Ammon's horn (tissue), 1 donor: ENCODE measurements at regions not wholly inside any gene's neighbourhood (a gene's known extent, or its start where the extent isn't known, plus 50 kb on each side); places are given as distances from the start of the nearest gene placed in this dataset.

Experiments used
- DNase-seq: peaks from one replicate; pipeline ENCODE4 v3.0.0-alpha.2; 2016; ENCODE audit warnings: low spot score

DNA sequence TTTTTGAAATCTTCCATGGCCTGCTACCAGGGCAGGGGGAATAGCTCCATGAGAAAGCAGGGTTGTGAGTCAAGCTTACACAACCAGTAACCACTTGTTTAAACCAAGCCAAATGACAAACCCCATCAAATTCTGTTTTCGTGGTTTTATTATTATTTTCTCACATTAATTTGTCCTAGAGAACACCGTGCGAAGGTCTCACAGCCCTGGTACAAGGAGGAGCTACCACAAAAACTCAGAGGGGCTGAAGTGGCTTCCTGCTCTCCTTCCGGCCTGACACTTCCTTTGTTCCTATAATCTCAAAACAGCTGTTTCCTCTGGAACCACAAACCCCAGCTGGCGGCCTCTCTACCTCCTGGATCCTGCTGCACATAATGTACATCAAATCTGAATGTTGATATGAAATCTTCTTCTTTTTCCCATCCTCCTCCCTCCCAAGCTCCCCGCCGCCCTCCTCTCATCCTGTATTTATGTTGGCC lies 375.9 kb downstream of the MCTP2 start:
- DNase-seq: peak; percentile 42

DNA sequence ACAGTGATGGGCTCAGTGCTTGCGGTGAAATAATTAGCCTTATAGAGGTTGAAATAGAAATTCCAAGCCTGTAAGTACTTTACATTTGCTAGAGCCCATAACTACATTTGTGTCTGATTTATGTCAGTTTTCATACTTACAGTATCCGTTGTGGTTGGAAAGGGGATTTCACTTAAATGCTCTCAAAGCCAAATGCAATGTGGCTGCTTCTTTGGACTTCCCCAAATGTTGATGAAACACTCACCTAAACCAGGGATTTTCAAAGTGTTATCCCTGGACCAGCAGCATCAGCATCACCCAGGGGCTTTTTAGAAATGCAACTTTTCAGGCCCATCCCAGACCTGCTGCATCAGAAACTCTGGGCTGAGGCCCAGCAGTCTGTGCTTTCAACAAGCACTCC lies 378.7 kb downstream of the MCTP2 start:
- no peak for DNase-seq

DNA sequence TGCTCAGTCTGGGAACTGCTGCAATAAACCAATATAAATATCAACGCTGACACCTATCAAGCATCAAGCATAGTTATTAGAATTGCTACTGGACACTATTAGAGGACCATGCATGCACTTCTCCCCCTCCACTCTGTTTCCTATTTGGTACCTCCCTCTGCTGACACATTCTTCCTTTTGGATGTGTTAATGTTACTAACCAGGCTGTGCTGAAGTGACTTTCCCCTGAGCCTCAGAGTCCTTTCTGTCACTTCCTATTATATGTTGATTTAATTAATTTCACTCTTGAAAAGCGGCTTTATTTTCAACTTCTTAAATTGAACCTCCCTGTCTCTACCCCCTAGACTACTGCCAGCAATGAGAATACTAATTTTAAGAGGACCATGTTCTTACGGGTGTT lies 379.1 kb downstream of the MCTP2 start:
- DNase-seq: no peak

DNA sequence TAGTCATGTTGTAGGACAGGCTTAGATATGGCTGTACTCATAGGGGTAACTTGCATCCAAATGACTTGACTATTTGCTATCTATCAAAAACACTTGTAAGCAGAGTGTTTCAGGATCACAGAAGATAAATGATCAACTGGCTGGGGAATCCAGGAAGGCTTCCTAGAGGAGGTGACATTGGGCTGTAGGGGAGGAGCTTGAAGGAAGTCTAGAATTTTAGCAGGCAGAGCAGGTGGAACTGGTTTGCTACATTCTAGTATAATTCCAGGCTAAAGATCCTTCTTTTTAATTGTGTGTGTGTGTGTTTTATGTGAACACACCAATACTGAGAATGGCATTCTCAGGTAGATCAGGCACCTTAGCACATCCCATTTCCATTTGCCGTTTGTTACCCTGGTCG lies 380.3 kb downstream of the MCTP2 start:
- no peak for DNase-seq

DNA sequence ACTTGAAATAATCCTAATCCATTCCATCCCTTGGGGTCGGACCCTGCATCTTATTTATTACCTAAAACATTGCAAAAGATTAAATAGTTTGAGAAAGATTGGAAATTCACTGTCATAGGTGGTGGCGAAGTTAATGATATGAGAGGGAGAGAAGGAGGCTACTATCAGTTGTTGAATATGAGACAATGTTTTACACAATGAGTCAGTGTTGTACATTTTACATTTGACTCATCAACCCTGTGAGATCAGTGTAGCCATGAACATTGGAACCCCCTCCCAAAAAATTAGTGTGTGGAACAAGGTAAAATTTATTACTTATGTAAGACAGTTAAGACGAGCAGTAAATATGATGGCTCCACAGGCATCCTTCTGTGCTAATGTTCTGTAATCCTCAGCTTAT lies 384.3 kb downstream of the MCTP2 start:
- no peak for DNase-seq

DNA sequence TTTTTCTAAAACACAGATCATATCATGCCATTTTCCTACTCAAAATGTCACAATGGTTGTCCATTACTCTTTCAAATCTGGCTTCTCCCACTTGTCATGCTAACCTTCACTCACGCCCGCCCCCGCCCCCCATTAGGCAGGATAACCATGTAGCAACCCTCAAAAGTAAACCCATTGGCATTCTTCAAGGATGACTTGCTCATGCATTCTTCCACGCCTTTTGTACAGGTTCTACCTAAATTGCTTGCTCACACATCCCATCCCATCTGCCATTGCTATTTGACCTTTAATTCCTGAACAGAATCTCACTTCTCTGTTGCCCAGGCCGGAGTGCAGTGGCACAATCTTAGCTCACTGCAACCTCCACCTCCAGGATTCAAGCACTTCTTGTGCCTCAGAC lies 389.3 kb downstream of the MCTP2 start:
- no peak for DNase-seq

DNA sequence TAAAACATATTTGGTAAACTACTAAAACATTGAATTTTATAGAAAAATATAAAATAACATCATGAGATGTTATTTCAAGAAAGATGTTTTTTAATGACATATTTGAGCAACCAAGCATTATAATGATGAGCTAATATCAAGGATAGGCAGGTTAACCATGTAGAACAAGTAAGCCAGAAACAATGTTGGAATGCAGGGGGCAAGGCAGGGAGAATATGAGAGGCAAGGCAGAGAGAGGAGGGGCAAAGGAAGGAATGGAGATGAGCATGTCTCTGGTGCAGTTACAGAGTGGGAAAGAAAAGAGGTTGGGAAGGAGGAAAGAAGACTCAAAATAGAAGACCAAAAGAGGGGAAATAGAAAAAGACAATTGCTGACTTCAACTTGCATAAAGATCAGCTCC lies 390.4 kb downstream of the MCTP2 start:
- no peak for DNase-seq

DNA sequence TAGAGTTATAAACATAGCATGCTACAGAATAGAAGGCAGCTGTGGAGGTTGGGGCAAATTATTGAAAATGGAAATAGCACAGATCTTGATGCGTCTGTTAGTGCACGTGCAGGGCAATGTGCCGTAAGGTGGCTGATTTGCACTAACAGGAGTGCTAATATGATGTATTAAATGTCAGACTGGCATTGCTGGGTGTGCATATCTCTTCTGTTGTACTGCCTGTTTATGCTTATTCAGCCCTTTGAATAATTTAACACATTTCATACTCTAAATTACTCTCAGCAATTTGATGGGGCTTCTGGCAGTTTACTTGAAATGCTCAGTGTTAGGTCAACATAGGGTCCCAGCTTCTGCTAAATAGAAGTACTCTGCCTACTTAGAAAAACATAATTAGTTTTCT lies 395.6 kb downstream of the MCTP2 start:
- no peak for DNase-seq

DNA sequence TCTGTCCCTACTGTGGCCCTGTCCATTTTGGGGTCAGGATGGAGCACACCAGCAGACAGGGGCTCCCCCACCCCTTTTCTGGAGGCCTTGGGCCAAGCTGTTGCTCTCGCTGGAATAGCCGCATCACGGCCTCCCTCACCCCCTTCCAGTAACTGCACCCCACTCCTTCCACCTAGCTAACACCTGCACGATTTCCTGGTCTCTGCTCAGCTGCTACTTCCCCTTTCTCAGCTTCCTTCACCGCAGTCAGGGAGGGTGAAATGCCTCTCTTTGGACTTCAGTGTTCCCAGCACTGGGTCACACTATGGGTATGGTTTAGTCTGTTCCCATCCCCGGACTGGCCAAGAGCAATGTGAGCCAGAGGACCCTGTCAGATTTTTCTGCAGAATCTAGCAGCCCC lies 400.2 kb downstream of the MCTP2 start:
- no peak for DNase-seq

DNA sequence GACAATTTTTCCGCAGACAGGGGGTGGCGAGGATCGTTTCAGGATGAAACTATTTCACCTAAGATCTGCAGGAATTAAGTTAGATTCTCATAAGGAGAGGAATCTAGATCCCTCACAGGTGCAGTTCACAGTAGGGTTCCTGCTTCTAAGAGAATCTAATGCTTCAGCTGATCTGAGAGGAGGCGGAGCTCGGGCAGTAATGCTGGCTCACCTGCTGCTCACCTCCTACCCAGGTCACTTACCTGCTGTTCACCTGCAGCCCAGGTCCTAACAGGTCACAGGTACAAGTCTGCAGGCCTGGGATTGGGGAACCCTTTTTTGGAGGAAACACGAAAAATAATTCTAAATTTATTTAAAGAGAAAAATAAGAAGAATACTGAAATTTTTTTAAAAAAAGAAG lies 406.8 kb downstream of the MCTP2 start:
- no peak for DNase-seq

DNA sequence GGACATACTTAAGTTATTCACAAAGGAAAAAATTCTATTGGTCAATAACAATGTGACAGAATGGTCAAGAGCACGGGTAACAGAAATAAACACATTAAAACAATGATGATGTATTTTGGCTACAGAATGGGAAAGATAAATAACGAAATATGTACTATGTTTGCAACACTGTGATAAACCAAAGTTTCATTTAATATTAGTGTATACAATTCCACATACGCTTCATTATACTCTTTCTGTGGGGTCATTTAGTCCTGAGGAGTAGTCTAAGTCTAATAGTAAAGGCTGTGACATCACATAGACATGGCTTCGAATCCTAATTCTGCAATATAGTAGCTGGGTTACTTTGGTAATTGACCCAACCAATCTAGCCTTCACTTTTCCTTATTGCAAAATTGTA lies 408.3 kb downstream of the MCTP2 start:
- DNase-seq: no peak

DNA sequence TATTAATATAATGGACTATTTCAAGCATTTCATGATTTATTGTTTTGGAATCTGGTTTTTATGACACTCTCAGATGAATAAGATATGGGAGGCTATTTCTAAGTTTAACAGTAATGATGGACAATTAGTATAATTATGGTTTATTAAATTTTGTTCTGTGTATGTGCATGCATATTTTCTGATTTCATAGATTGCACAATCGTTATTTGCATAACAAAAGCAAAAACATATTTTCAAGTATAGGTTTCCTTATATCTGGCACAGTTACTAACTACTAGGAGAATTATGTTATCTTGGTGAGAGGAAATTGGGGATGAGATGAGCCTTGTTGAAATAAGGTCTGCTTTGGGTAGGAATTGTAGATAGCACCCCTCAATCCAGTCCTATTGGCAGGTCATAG lies 413.1 kb downstream of the MCTP2 start:
- no peak for DNase-seq

DNA sequence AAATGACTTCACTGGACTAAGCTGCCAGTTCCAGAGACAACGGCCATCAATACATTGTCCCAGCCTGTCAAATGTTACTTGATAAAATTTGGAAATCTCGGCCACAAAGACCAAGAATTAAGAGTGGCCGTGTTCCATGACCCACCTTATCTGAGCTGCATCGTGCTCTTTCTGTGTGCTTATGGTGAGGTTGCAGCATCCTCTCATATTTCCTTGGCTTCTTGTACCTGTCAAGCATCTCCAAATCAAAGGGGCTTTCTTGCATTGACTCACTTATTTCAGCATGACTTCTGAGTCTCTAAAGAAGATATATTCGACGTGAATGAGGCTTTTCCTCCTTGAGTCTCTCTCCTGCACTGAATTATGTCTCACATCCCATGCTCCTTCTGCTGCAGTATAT lies 421.7 kb downstream of the MCTP2 start:
- no peak for DNase-seq

DNA sequence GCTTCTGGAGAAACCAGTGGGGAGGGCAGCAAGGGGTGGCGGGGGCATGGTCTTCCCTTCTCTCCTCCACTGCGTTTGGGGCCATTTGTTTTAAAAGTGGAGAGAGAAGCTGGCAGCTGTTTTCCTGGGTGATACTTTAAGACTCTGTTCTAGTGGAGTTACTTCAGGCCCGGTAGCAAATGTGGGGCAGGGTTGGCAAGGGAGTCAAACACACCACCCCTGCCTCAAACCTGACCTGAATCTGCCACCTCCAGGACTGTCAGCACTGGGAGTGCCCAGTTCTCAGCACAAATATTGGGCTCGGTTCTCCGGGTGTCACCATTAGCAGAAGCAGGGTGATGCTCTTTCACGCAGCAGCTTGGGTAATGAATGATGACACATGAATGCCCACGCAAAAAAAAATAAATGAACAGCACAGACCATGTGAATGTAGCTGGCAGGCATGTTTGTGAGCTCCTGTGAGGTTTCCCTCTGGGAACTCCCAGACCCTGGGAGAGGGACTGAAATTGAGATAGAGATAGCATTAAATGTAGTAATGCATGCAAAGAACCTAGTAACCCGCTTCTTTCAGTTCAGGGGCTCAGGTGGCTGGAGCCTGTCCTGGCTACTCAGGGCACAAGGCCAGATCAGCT lies 424.0 kb downstream of the MCTP2 start:
- DNase-seq: no peak

DNA sequence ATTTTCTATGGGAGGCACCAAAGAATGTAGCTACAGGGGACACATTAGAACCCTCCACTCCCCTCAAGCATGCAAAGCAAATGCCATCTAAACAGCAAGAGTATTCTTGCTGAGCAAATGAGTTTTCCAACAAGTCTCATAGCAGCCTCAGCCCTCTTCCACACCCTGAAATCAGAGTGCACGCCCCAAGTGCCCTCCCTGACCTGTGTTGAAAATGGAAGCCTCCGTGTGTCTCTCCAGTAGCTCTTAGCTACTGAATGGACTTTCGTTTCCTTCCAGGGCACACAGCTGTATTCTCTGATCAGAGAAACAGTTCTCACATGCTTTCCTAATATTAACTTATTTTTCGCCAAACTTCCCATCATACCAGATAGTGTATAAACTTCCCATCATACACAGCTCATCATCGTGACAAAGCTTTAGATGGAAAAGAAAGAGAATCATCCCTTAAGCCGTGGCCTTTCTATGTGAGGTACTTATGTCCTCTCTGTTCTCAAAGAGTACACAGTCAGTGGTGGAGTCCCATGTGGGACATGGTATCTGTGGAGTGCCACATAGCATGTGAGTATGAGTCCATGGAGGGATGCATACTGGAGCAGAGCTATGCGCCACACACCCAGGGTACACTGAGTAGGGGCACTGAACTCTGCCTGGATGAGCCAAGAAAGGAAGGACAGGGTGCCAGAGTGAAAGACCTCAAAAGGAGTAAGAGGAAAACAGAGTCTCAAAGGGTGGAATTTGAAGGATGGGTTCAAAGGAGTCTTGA lies 434.5 kb downstream of the MCTP2 start:
- DNase-seq: no peak

DNA sequence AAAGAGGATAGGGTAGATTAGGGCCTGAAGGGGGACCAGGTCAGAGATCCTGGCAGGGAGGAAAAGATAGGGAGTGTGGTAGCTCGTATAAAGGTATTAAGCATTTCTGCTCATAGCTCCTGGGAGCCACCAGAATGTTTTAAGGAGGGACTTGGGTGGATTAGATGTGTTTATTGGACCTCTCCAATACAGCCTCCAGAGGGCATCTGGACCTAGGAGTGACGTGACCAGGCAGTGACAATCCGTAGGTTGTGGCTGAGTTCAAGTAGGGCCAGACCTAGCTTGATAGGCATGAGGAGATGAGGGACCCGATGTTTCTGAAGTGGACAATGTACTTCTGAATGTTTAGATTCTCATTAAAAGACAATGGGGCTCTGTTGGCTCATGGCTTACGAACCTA lies 435.2 kb downstream of the MCTP2 start:
- no peak for DNase-seq

DNA sequence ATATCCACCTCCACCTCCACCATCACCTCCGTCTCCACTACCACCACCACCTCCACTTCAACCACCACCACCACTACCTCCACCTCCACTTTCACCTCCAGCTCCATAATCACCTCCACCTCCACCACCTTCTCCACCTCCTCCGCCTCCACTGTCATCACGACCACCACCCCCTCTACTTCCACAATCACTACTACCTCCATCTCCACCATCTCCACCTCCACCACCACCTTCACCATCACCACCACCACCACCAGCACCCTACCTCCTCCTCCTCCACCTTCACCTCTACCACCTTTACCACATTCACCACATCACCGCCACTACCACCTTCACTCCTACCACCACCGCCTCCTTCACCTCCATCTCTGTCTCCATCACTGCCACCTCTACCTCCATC lies 435.7 kb downstream of the MCTP2 start:
- DNase-seq: no peak

DNA sequence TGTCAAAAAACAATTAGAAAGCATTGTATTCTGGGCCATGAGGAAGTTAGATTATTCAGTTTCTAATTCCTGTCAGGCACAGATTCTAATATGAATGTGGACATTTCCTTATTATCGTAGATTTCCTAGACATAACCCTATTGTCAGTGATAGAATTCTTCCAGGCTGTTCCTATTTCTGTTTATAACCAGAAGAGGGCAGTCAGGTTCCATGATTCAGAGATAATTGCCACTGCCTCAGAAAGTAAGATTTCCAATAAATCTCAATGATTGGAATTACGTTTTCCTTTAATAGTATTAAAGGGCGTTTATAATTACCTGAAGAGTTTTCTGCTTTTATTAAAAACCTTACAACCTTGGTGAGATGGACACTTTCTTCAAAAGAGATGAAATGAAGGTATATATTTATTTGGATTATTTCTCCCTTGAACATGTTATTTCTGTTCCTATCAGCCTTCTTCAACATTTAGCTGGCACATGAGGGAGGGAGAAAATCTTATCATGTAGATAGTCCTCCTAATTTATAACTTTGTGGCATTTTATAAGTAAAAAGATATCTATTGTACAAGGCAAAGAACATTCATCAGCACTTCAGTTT lies 439.2 kb downstream of the MCTP2 start:
- DNase-seq: peak; percentile 65

DNA sequence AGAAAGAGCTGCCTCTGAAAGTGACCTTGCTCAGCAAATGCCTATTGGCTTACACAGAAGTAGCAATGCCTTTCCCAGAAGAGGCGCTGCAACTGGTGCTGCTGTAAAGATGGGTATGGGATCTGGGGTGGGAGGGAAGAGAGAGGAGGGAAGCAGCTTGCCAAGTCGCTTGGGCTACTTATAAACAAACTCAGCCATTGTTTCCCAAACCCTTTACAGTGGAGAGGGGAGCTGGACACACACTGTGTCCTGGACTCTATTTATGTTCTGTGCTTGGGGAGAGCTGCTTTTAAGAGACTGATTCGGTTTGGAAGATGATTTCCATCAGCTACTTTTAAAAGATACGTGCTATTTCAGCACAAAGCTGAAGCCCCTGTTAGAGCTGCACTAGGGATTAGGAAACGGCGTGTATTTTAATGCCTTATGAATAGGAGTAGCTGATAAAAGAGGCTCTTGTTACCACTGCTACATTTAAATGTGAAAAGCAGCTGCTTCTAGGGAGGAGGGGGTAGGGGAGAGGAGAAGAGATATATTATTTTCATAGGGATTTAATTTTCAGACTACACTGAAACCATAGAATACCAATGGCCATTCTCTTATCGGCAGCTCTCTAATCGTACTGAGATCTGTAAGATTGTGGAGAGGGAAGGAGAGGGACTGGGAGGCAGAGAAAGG lies 440.6 kb downstream of the MCTP2 start:
- DNase-seq: peak; percentile 32

DNA sequence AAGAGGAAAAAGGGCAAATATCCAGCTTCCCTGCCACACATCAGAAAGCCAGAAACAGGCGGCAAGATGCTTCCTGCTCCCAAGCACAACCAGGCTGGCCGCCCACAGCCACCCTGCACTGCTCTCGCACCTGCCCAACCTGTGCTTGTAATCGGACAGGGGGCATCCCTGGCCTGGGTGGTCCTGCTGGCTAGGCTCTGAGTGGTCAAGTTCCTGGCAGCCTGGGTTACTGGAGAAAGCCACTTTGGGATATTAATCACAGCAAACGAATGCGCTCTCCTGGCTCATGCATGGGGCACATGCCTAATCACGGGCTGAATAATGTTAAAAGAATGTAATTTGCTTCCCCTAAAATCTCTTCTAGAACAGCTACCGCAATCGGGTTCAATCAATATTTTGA lies 442.4 kb downstream of the MCTP2 start:
- no peak for DNase-seq

DNA sequence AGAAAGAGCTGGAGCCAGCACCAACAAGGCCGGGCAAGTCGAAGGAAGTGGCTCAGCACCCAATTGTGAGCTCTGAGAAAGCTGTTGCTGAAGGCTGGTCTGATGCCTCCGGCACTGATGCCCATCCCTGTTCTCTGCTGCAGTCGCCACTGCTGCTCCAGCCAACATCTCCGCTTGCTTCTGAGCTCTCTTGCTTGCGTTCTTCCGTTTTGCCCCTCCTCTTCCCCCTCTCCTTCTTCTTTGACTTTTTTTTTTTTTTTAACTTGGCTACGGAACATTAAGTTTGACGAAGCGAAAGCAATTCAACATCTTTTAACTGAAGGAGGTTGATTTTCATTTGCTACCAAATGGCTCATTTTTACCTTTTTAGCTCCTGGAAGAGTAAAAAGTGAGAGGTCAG lies 442.9 kb downstream of the MCTP2 start:
- peak; percentile 24 for DNase-seq

DNA sequence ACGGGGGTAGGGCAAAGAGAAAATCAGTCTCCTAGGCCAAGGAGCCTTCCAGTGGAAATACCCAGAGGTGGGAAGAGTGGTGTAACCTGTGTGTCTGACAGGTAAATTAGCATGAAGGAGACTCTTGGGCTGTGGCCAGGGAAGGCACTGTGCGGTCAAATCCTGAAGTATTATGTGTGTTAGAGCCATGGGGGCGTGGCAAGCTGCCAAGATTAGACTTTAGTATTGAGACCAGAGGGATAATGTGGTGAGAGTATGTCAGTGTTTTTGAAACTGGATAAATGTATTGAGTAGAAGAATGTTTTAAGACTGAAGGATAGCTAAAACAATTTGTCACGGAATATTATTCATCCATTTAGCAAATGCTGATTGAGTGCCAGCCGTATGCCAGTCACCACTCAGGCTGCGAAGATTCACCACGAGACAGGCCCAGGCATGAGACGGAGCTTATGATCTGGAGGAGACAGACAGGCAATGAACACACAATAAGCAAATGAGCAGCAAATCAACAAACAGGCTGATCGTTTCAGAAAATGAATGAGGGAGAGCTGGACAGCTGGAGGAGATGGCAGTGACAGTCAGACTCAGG lies 445.9 kb downstream of the MCTP2 start:
- DNase-seq: no peak

DNA sequence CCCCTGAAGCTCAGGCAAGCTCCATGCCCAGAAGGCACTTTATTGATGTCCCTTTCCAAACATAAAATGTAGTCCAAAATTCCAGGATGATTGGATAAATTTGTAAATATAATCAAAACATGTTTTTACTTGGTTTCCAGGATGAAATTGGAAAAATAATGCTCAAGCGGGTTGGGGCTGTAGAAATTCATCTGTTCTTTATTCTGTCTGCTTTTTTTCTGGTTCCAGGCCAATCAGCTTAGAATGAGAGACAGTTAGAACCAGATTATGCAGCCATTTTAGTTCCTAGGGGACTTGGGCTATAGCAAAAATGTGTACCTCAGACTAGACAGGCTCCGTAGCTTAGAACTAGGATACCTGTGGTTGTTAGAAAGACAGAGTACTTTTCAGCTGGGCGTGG lies 450.8 kb downstream of the MCTP2 start:
- DNase-seq: no peak
